HepG2 (cell line): ENCODE measurements at regions not wholly inside any gene's neighbourhood (a gene's known extent, or its start where the extent isn't known, plus 50 kb on each side); places are given as distances from the start of the nearest gene placed in this dataset.

Source experiments
- ARHGAP35 ChIP-seq: sonication (generic); formaldehyde crosslinking; IDR thresholded peaks from 2 replicates; pipeline ENCODE4 v1.9.0; 2022; ENCODE audit warnings: mild to moderate bottlenecking, inconsistent platforms, moderate library complexity, missing genetic modification reagents, borderline replicate concordance
- ESRRA ChIP-seq: sonication (generic); formaldehyde crosslinking; IDR thresholded peaks from 2 replicates; pipeline ENCODE4 v1.5.1; 2020; ENCODE audit warnings: mild to moderate bottlenecking, low read depth, missing genetic modification reagents
- FOXM1 ChIP-seq: sonication (generic); formaldehyde crosslinking; IDR thresholded peaks from 2 replicates; pipeline ENCODE4 v1.5.0; 2020; ENCODE audit warnings: missing genetic modification reagents
- MAFG ChIP-seq: sonication (generic); formaldehyde crosslinking; IDR thresholded peaks from 2 replicates; pipeline ENCODE4 v1.5.1; 2020; ENCODE audit warnings: mild to moderate bottlenecking, missing genetic modification reagents
- MEIS2 ChIP-seq: sonication (generic); formaldehyde crosslinking; IDR thresholded peaks from 2 replicates; pipeline ENCODE4 v1.9.0; 2021; ENCODE audit warnings: mild to moderate bottlenecking, missing genetic modification reagents
- MLX ChIP-seq: IDR thresholded peaks from 2 replicates; pipeline ENCODE4 v1.6.1; 2016
- POLR2A ChIP-seq, 2 experiments: IDR thresholded peaks; 2 replicates each; pipeline ENCODE4 v1.6.1; 2011; ENCODE audit warnings: low read depth in 2 of 2, low read length in 2 of 2, mild to moderate bottlenecking in 1 of 2, moderate library complexity in 1 of 2; ENCODE audit not compliant: insufficient read depth in 1 of 2
- SKIL ChIP-seq: sonication (generic); formaldehyde crosslinking; IDR thresholded peaks from 2 replicates; pipeline ENCODE4 v1.8.0; 2022; ENCODE audit warnings: missing genetic modification reagents, mild to moderate bottlenecking, moderate library complexity, borderline replicate concordance
- TAF15 ChIP-seq: fragments of 200-400 bp; formaldehyde crosslinking; IDR thresholded peaks from one replicate; pipeline ENCODE4 v1.6.1; 2018; ENCODE audit warnings: mild to moderate bottlenecking, low read depth, low read length; ENCODE audit not compliant: poor library complexity, severe bottlenecking
- TEAD2 ChIP-seq: sonication (generic); formaldehyde crosslinking; IDR thresholded peaks from 2 replicates; pipeline ENCODE4 v1.9.0; 2021; ENCODE audit warnings: missing genetic modification reagents
- ZBTB4 ChIP-seq: sonication (generic); formaldehyde crosslinking; IDR thresholded peaks from 2 replicates; pipeline ENCODE4 v1.4.0; 2020; ENCODE audit warnings: missing genetic modification reagents, mild to moderate bottlenecking, borderline replicate concordance
- ZHX1 ChIP-seq: sonication (generic); formaldehyde crosslinking; IDR thresholded peaks from 2 replicates; pipeline ENCODE4 v1.8.1; 2022; ENCODE audit warnings: low read depth, mild to moderate bottlenecking, missing genetic modification reagents
- ZNF121 ChIP-seq: sonication (generic); formaldehyde crosslinking; IDR thresholded peaks from 2 replicates; pipeline ENCODE4 v1.5.0; 2020; ENCODE audit warnings: mild to moderate bottlenecking, missing genetic modification reagents
- ZNF75D ChIP-seq: sonication (generic); formaldehyde crosslinking; IDR thresholded peaks from 2 replicates; pipeline ENCODE4 v1.8.1; 2023; ENCODE audit warnings: missing genetic modification reagents, mild to moderate bottlenecking, borderline replicate concordance

- TF ChIP-seq POLR2A (IDR thresholded peaks at IDR 0.05; ENCODE audit: insufficient read depth in 1 of 2, low read depth in 2 of 2, low read length in 2 of 2) (no peak), ARHGAP35 (CRISPR knock-in tag) (no peak), ZNF121 (CRISPR knock-in tag) (no peak), TAF15 (no peak), MLX (CRISPR knock-in tag) (no peak), ZBTB4 (CRISPR knock-in tag) (no peak), ZHX1 (CRISPR knock-in tag) (no peak), MEIS2 (CRISPR knock-in tag) (no peak), ZNF75D (no peak), FOXM1 (CRISPR knock-in tag) (no peak), MAFG (CRISPR knock-in tag) (no peak), TEAD2 (CRISPR knock-in tag) (no peak), SKIL (no peak), ESRRA (CRISPR knock-in tag) (no peak)
These were observed 382.5 kb upstream of the KIAA1217 start for GRCh38 chr10:23826421-23826820.
